GM23338 (cell line): ENCODE measurements at regions not wholly inside any gene's neighbourhood (a gene's known extent, or its start where the extent isn't known, plus 50 kb on each side); places are given as distances from the start of the nearest gene placed in this dataset.

Experiments
- ATAC-seq: fragments of 200-7000 bp; cut with Tn5 transposase; 3 replicates; pipeline ENCODE4 v1.9.1; 2020
- DNase-seq: peaks from one replicate; pipeline ENCODE4 v3.0.0-alpha.2; 2015; ENCODE audit warnings: low spot score
- H2AFZ ChIP-seq: fragments of 200-600 bp; sonication (generic); 2 replicates; pipeline ENCODE4 v1.8.0; 2016; ENCODE audit warnings: antibody characterized with exemption, mild to moderate bottlenecking, moderate library complexity
- H3F3A ChIP-seq: fragments of 200-600 bp; sonication (generic); replicated peaks from 2 replicates; pipeline ENCODE4 v1.8.0; 2017; ENCODE audit warnings: antibody characterized with exemption, mixed run types, low read depth
- H3K27ac ChIP-seq: fragments of 200-600 bp; sonication (generic); 2 replicates; pipeline ENCODE4 v1.6.1; 2016; ENCODE audit warnings: low read depth
- H3K27me3 ChIP-seq: fragments of 200-600 bp; sonication (generic); 2 replicates; pipeline ENCODE4 v1.8.0; 2016; ENCODE audit warnings: mild to moderate bottlenecking, mixed run types, moderate library complexity; ENCODE audit not compliant: insufficient read depth
- H3K36me3 ChIP-seq: fragments of 200-600 bp; sonication (generic); 2 replicates; pipeline ENCODE4 v1.8.0; 2016; ENCODE audit warnings: mild to moderate bottlenecking; ENCODE audit not compliant: insufficient read depth
- H3K4me1 ChIP-seq: fragments of 200-600 bp; sonication (generic); 2 replicates; pipeline ENCODE4 v1.8.0; 2016; ENCODE audit warnings: mild to moderate bottlenecking, moderate library complexity; ENCODE audit not compliant: insufficient read depth
- H3K4me2 ChIP-seq: fragments of 200-600 bp; sonication (generic); 2 replicates; pipeline ENCODE4 v1.7.1; 2017; ENCODE audit warnings: mixed run types
- H3K4me3 ChIP-seq: fragments of 200-600 bp; sonication (generic); 2 replicates; pipeline ENCODE4 v1.6.1; 2016; ENCODE audit warnings: mixed run types
- H3K79me2 ChIP-seq: fragments of 200-600 bp; sonication (generic); replicated peaks from 2 replicates; pipeline ENCODE4 v1.8.0; 2017; ENCODE audit warnings: mild to moderate bottlenecking; ENCODE audit not compliant: insufficient read depth
- H3K9me2 ChIP-seq: fragments of 200-600 bp; sonication (generic); 2 replicates; pipeline ENCODE4 v1.8.0; 2017; ENCODE audit not compliant: insufficient read depth
- H4K20me1 ChIP-seq: fragments of 200-600 bp; sonication (generic); replicated peaks from 2 replicates; pipeline ENCODE4 v1.8.0; 2017; ENCODE audit warnings: mild to moderate bottlenecking; ENCODE audit not compliant: insufficient read depth
- H3K27ac Mint-ChIP-seq: 2 replicates; pipeline ENCODE4 v1.8.0; 2020; ENCODE audit warnings: inconsistent platforms, mild to moderate bottlenecking, moderate library complexity, mixed read lengths
- H3K27me3 Mint-ChIP-seq: 3 replicates; pipeline ENCODE4 v1.8.0; 2022; ENCODE audit warnings: low read depth, mild to moderate bottlenecking, moderate library complexity, mixed read lengths, inconsistent platforms; ENCODE audit not compliant: insufficient read depth, poor library complexity
- H3K36me3 Mint-ChIP-seq: 3 replicates; pipeline ENCODE4 v1.8.0; 2021; ENCODE audit warnings: low read depth, mild to moderate bottlenecking, inconsistent platforms, moderate library complexity, mixed read lengths
- H3K4me1 Mint-ChIP-seq: 3 replicates; pipeline ENCODE4 v1.8.0; 2020; ENCODE audit warnings: mild to moderate bottlenecking, inconsistent platforms, mixed read lengths
- H3K4me3 Mint-ChIP-seq: 3 replicates; pipeline ENCODE4 v1.8.0; 2021; ENCODE audit warnings: moderate library complexity, mild to moderate bottlenecking, inconsistent platforms, mixed read lengths
- H3K9me3 Mint-ChIP-seq: 3 replicates; pipeline ENCODE4 v1.8.0; 2020; ENCODE audit warnings: moderate library complexity, mild to moderate bottlenecking, inconsistent platforms, mixed read lengths
- CTCF ChIP-seq, 2 experiments: fragments of 200-600 bp in 1 of 2; sonication (generic) in 1 of 2; conservative IDR thresholded peaks; 2 replicates each; pipeline versions ENCODE4 v1.5.1 to v1.6.1; 2016 to 2017; ENCODE audit warnings: antibody characterized with exemption in 2 of 2, low read depth in 2 of 2, mild to moderate bottlenecking in 2 of 2, moderate library complexity in 1 of 2
- POLR2AphosphoS5 ChIP-seq: IDR thresholded peaks from 2 replicates; pipeline ENCODE4 v1.6.1; 2016; ENCODE audit warnings: antibody characterized with exemption, low read depth
- STAT1 ChIP-seq: IDR thresholded peaks from one replicate; pipeline ENCODE4 v1.6.1; 2016; ENCODE audit warnings: antibody characterized with exemption; ENCODE audit not compliant: unreplicated experiment
- ZNF114 ChIP-seq: fragments of 250-450 bp; sonication (Bioruptor Pico); IDR thresholded peaks from 2 replicates; pipeline ENCODE4 v1.5.0; 2020; ENCODE audit warnings: mild to moderate bottlenecking, moderate library complexity
- ZNF331 ChIP-seq: fragments of 250-450 bp; sonication (Bioruptor Pico); IDR thresholded peaks from 2 replicates; pipeline ENCODE4 v1.5.0; 2020; ENCODE audit warnings: low read depth, mild to moderate bottlenecking, moderate library complexity
- ZNF462 ChIP-seq: fragments of 250-450 bp; sonication (Bioruptor Pico); IDR thresholded peaks from 2 replicates; pipeline ENCODE4 v1.5.0; 2020; ENCODE audit warnings: mild to moderate bottlenecking, moderate library complexity

- no peak for TF ChIP-seq ZNF462 (CRISPR knock-in tag)
These were observed 121.7 kb upstream of the USP15 start (continued) for GRCh38 chr12:62138527-62138926.

GRCh38 chr12:62146318-62146717 lies 113.9 kb upstream of the USP15 start:
- Histone ChIP-seq H3K4me2 (no peak overlapping the region), H3F3A (no peaks in the 10 kb centered on the region), H3K4me3 (no peak overlapping the region), H3K9me2 (no peaks in the 10 kb centered on the region), H3K79me2 (no peaks in the 10 kb centered on the region), H4K20me1 (no peaks in the 10 kb centered on the region), H3K36me3 (no peaks in the 10 kb centered on the region), H3K27me3 (no peaks in the 10 kb centered on the region), H3K27ac (no peak overlapping the region), H3K4me1 (no peaks in the 10 kb centered on the region), H2AFZ (no peak overlapping the region)
- Mint-ChIP-seq H3K36me3 (no peaks in the 10 kb centered on the region), H3K27ac (no peak overlapping the region), H3K4me1 (no peaks in the 10 kb centered on the region), H3K9me3 (no peaks in the 10 kb centered on the region; the same call in 2 of the 3 replicates), H3K27me3 (no peaks in the 10 kb centered on the region), H3K4me3 (no peak overlapping the region)
- DNase-seq: no peak
- ATAC-seq: no peak
- TF ChIP-seq ZNF331 (CRISPR knock-in tag) (no peak), CTCF (conservative IDR thresholded peaks at IDR 0.05; ENCODE audit: low read depth in 2 of 2) (no peak), STAT1 (no peak), ZNF114 (CRISPR knock-in tag) (no peak), POLR2AphosphoS5 (no peak), ZNF462 (CRISPR knock-in tag) (no peak)
